ENCODE measurements at regions not wholly inside any gene's neighbourhood (a gene's known extent, or its start where the extent isn't known, plus 50 kb on each side); places are given as distances from the start of the nearest gene placed in this dataset.

GRCh38 chr18:69308619-69309018 lies 92.1 kb upstream of the DOK6 start:
- DNase-seq (ENCODE audit: low read depth in 4 of 4, low spot score in 3 of 4), result no peak

GRCh38 chr18:69326094-69326493 lies 74.6 kb upstream of the DOK6 start:
- DNase-seq (ENCODE audit: low read depth in 4 of 4, low spot score in 3 of 4), result no peak

- no peak for DNase-seq (ENCODE audit: low read depth in 4 of 4, low spot score in 3 of 4)
Measured at GRCh38 chr18:69328086-69328485, 72.6 kb upstream of the DOK6 start.

GRCh38 chr18:69330385-69331005 lies 70.2 kb upstream of the DOK6 start:
- peak in 2 of 4 donors; percentile 9 to 26 for DNase-seq (ENCODE audit: low read depth in 4 of 4, low spot score in 3 of 4)

DNA sequence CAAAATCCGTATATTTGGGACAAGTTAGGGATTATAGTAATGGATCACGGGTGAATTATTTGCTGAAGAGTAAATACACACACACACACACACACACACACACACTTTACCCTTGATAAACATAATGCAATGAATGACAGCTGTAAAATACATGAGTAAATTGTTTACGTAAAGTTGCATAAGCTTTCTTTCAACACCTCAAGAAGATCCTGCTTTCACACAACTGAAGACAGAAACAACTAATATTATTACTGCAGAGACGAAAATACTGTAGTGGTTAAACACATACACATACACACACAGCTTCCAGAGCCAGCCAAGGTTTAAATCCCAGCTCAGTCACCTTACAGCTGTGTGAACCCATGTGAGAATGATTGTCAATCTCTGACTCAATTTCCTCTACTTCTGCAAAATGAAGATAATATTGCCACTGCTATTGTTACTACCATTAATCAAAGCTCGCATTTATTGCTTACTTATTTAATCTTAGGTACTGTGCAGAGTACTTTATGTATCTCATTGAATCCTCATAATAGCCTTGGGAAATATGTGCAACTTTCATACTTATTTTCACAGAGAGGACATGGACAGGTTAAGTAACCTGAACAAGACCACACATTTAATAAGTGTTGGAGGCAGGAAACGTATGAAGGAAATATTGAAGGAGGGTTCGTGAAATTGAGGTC lies 50.6 kb upstream of the DOK6 start:
- DNase-seq (ENCODE audit: low read depth in 4 of 4, low spot score in 3 of 4), result no peak

Data from right renal pelvis (tissue), 4 donors.